ENCODE measurements at regions not wholly inside any gene's neighbourhood (a gene's known extent, or its start where the extent isn't known, plus 50 kb on each side); places are given as distances from the start of the nearest gene placed in this dataset.

DNA sequence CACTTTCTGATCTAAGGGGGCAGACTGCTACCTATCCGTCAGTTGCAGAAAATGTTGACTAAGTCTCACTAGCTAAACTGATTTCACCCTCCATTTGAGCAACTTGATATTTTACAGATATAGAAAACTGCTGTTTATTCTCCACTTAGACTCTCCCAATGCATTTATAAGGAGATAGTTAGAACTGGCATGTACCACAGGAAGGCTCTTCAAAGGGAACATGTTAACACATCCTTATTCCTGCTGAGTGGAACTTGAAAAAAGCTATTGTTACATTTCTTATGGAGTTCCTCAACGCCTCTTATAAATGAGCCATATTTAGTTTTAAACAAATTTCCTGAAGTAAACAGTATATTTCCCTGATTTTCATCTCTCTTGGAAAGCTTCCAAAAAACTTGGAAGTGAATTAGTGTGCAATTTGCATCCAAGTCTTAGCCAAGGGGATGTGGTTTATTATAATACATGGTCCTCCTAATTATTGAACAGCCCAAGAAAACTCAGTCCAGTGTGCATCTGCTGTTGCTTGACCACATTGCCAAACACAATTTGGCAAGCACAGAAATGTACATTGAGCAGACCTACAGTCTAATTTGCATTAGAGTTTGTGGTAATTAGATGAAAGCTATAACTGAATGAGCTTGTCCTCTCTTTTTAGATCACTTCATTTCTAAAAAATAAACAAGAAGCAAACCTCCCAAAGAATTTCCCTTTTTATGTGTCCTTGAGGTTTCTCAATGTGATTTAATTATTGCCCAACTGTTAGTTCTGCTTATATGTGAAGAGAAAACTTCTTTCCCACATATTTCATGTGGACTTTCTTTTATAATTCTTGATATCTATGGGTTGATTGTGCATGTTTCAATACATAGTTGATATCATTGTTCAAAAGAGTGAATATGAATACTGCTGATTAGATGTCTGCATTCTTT, 72.6 kb upstream of the DPH6 start:
- TF ChIP-seq, protein P1, sequence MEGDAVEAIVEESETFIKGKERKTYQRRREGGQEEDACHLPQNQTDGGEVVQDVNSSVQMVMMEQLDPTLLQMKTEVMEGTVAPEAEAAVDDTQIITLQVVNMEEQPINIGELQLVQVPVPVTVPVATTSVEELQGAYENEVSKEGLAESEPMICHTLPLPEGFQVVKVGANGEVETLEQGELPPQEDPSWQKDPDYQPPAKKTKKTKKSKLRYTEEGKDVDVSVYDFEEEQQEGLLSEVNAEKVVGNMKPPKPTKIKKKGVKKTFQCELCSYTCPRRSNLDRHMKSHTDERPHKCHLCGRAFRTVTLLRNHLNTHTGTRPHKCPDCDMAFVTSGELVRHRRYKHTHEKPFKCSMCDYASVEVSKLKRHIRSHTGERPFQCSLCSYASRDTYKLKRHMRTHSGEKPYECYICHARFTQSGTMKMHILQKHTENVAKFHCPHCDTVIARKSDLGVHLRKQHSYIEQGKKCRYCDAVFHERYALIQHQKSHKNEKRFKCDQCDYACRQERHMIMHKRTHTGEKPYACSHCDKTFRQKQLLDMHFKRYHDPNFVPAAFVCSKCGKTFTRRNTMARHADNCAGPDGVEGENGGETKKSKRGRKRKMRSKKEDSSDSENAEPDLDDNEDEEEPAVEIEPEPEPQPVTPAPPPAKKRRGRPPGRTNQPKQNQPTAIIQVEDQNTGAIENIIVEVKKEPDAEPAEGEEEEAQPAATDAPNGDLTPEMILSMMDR (IDR thresholded peaks at IDR 0.05; ENCODE audit: borderline replicate concordance, extremely low read depth, low read length, poor library complexity, severe bottlenecking), result no peak
- TF ChIP-seq EZH2 (IDR thresholded peaks at IDR 0.05; ENCODE audit: borderline replicate concordance, low read depth, low read length, severe bottlenecking), result no peak

All from DND-41 (cell line).